Smooth muscle cell (in vitro differentiated cells): ENCODE measurements at regions not wholly inside any gene's neighbourhood (a gene's known extent, or its start where the extent isn't known, plus 50 kb on each side); places are given as distances from the start of the nearest gene placed in this dataset.
A peak's percentile ranks its signal among the peaks of the same experiment; 100 is the strongest.

Source experiments
- DNase-seq: peaks from one replicate; lab custom pipeline; 2025; ENCODE audit not compliant: unreplicated experiment; lab: John Stamatoyannopoulos, UW
- H2AFZ ChIP-seq: fragments of 200-600 bp; sonication (generic); 2 replicates; pipeline ENCODE4 v1.6.0; 2016; ENCODE audit warnings: antibody characterized with exemption, low read depth, mild to moderate bottlenecking
- H3F3A ChIP-seq: fragments of 200-600 bp; sonication (generic); 2 replicates; pipeline ENCODE4 v1.6.0; 2017; ENCODE audit warnings: antibody characterized with exemption, low read depth
- H3K27ac ChIP-seq: fragments of 200-600 bp; sonication (generic); 2 replicates; pipeline ENCODE4 v1.5.1; 2016; ENCODE audit warnings: low read depth, mild to moderate bottlenecking
- H3K27me3 ChIP-seq: fragments of 200-600 bp; sonication (generic); 2 replicates; pipeline ENCODE4 v1.6.1; 2016; ENCODE audit warnings: low read depth, mild to moderate bottlenecking
- H3K36me3 ChIP-seq: fragments of 200-600 bp; sonication (generic); 2 replicates; pipeline ENCODE4 v1.5.1; 2016; ENCODE audit warnings: low read depth
- H3K4me1 ChIP-seq: fragments of 200-600 bp; sonication (generic); 2 replicates; pipeline ENCODE4 v1.5.1; 2016; ENCODE audit warnings: low read depth
- H3K4me2 ChIP-seq: fragments of 200-600 bp; sonication (generic); 2 replicates; pipeline ENCODE4 v1.6.0; 2016; ENCODE audit warnings: mild to moderate bottlenecking
- H3K4me3 ChIP-seq: fragments of 200-600 bp; sonication (generic); 2 replicates; pipeline ENCODE4 v1.5.1; 2016; ENCODE audit warnings: mild to moderate bottlenecking
- H3K79me2 ChIP-seq: fragments of 200-600 bp; sonication (generic); 2 replicates; pipeline ENCODE4 v1.6.0; 2016; ENCODE audit warnings: low read depth, mild to moderate bottlenecking
- H3K9ac ChIP-seq: fragments of 200-600 bp; sonication (generic); 2 replicates; pipeline ENCODE4 v1.6.0; 2016; ENCODE audit warnings: low read depth
- H3K9me3 ChIP-seq: fragments of 200-600 bp; sonication (generic); replicated peaks from 2 replicates; pipeline ENCODE4 v1.5.1; 2016; ENCODE audit warnings: low read depth
- H4K20me1 ChIP-seq: fragments of 200-600 bp; sonication (generic); 2 replicates; pipeline ENCODE4 v1.6.0; 2016; ENCODE audit warnings: low read depth
- CTCF ChIP-seq: fragments of 200-600 bp; sonication (generic); IDR thresholded peaks from 2 replicates; pipeline ENCODE4 v1.5.1; 2017; ENCODE audit warnings: borderline replicate concordance, mild to moderate bottlenecking, antibody characterized with exemption; ENCODE audit not compliant: insufficient read depth, poor library complexity, severe bottlenecking
- WGBS: methylation state at CpG from one replicate; pipeline ENCODE4 v1.1.7; 2016; ENCODE audit warnings: low lambda C conversion rate; 5-methylcytosine and 5-hydroxymethylcytosine counted together

- Histone ChIP-seq H4K20me1 (no peaks in the 10 kb centered on the region), H3K27ac (peak overlapping the region; percentile 31), H3K36me3 (no peaks in the 10 kb centered on the region), H2AFZ (no peak overlapping the region), H3K4me3 (no peak overlapping the region), H3F3A (no peaks in the 10 kb centered on the region), H3K79me2 (no peaks in the 10 kb centered on the region), H3K4me2 (no peak overlapping the region), H3K27me3 (no peaks in the 10 kb centered on the region), H3K9ac (no peak overlapping the region), H3K9me3 (no peaks in the 10 kb centered on the region), H3K4me1 (peaks cover 9% of the 10 kb centered on the region)
- no peak for DNase-seq
- no peak for TF ChIP-seq CTCF
- 82% methylated on average over 5 of the region's 5 CpGs for WGBS
Measured at GRCh38 chr1:99537886-99538617, 107.9 kb upstream of the PALMD start.

GRCh38 chr1:99538618-99538956, 107.3 kb upstream of the PALMD start:
- no peak overlapping the region for H3K9ac ChIP-seq
- DNase-seq, result no peak
- H3K9me3 ChIP-seq, result no peaks in the 10 kb centered on the region
- no peak for TF ChIP-seq CTCF
- H3F3A ChIP-seq, result no peaks in the 10 kb centered on the region
- H3K36me3 ChIP-seq, result no peaks in the 10 kb centered on the region
- no peaks in the 10 kb centered on the region for H3K27me3 ChIP-seq
- H4K20me1 ChIP-seq, result no peaks in the 10 kb centered on the region
- no peak overlapping the region for H3K4me3 ChIP-seq
- no peaks in the 10 kb centered on the region for H3K79me2 ChIP-seq
- H3K4me1 ChIP-seq, result peaks cover 9% of the 10 kb centered on the region
- H3K27ac ChIP-seq, result peak overlapping the region; percentile 1
- no peak overlapping the region for H3K4me2 ChIP-seq
- 73% methylated on average over 2 of the region's 2 CpGs for WGBS
- H2AFZ ChIP-seq, result no peak overlapping the region

- Histone ChIP-seq H3K27me3 (no peaks in the 10 kb centered on the region), H3K79me2 (no peaks in the 10 kb centered on the region), H3K4me3 (no peak overlapping the region), H2AFZ (no peak overlapping the region), H3K9me3 (no peaks in the 10 kb centered on the region), H3K27ac (no peak overlapping the region), H3K9ac (no peak overlapping the region), H3K36me3 (no peaks in the 10 kb centered on the region), H3K4me2 (no peak overlapping the region), H3F3A (no peaks in the 10 kb centered on the region), H3K4me1 (peaks cover 6% of the 10 kb centered on the region), H4K20me1 (no peaks in the 10 kb centered on the region)
- no peak for DNase-seq
- TF ChIP-seq CTCF, result no peak
Measured at GRCh38 chr1:99539131-99539530, 106.8 kb upstream of the PALMD start.

- Histone ChIP-seq H3K9me3 (no peaks in the 10 kb centered on the region), H3K79me2 (no peaks in the 10 kb centered on the region), H4K20me1 (no peaks in the 10 kb centered on the region), H3K36me3 (no peaks in the 10 kb centered on the region), H3K4me2 (no peak overlapping the region), H3K9ac (no peak overlapping the region), H3K4me1 (no peaks in the 10 kb centered on the region), H3F3A (no peaks in the 10 kb centered on the region), H3K4me3 (no peak overlapping the region), H3K27me3 (no peaks in the 10 kb centered on the region), H2AFZ (no peak overlapping the region), H3K27ac (no peak overlapping the region)
- 100% methylated on average over 1 of the region's 1 CpG for WGBS
- no peak for DNase-seq
- TF ChIP-seq CTCF, result no peak
Measured at GRCh38 chr1:99540744-99541143, 105.2 kb upstream of the PALMD start.
